ENCODE measurements at regions not wholly inside any gene's neighbourhood (a gene's known extent, or its start where the extent isn't known, plus 50 kb on each side); places are given as distances from the start of the nearest gene placed in this dataset.

DNA sequence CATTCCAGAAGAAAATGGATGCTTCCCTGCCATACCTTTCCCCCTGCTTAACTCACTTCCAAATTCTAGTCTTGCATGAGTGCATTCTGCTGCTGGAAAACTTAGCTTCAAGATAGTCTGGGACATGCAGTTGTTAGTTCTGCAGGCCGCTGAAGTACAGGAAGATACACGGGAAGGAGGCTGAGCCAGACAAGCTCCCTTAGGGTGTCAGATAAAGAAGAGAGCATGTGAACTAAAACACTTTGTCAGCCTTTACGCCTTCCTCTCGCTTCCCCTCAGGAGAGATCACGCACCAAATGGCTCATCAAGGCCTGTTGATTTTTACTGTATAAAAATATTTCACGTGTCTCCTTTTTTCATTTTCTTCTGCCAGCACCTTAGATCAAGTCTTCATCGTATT lies 420.7 kb downstream of the INSC start:
- DNase-seq (ENCODE audit: low read depth): no peak

DNA sequence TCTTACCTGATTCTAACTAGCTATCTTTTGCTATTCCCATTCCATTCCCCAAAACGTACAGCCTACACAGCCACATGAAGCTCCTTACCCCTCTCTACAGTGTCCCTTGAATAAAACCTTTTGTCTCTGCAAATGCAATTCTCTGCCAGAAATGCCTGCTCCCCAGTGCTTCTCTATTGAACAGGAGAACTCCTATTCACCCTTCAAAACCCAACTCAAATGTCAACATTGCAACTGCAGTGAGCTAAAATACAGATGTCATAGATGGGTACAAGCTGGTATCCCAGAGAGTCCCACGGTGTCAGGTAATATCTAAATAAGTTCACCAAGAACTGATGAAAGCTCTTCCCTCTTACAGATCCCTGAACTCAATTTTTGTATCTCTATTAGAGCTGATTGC lies 421.7 kb downstream of the INSC start:
- no peak for DNase-seq (ENCODE audit: low read depth)

DNA sequence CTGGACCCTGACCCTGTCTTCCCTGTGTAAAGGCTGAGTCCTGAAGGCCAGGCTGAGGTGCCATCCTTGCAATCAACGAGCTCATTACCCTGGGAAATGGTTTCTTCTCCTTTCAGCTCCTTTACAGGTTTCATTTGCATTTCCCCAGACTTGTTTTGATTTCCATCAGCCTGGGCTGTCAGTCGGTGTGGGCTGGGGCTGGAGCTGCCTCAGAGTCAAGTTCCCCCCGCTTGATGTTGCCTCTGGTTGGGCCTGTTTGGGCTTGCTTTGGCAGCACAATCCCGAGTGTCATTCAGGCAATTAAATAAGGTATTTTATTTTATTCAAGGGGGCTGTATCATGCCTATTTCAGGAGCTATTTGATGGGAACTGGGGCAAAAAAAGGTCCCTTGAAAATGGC lies 424.9 kb downstream of the INSC start:
- DNase-seq (ENCODE audit: low read depth): no peak

DNA sequence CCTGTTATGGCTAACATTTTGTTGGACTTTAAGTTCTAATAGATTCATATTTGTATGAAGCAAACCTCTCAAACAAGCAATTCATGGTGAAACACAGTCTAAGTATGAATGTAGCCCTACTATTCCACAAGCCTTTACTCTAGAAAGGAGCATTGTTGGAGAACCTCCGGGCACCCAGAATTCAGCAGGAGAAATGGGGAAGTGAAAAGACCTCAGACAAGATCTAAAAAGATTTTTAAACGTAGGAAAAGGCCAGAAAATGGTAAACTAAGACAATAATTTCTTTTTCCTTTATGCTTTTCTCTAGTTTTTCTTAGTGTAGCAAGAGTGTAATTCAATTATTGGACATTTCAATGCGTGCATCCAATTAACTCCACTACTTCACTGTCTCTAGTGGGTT lies 426.4 kb downstream of the INSC start:
- no peak for DNase-seq (ENCODE audit: low read depth)

DNA sequence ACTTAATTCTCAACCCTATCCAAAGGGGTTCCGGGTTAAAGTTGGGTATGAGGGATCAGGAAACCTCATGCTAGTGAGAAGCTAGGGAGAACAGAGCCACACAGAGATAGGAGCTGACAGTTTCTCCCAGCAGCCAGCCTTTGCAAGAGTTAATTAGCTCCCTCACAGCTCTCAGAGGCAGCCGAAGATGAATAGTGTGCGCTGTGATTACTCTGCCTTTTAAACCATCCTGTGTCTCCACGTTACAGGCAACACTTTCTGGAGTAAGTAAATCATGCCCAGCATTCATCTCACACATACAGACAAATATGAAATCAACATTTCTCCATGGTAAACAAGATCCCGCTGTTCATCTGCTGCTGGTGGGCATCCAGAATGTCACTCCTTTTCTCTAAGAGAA lies 429.6 kb downstream of the INSC start:
- DNase-seq (ENCODE audit: low read depth): no peak

DNA sequence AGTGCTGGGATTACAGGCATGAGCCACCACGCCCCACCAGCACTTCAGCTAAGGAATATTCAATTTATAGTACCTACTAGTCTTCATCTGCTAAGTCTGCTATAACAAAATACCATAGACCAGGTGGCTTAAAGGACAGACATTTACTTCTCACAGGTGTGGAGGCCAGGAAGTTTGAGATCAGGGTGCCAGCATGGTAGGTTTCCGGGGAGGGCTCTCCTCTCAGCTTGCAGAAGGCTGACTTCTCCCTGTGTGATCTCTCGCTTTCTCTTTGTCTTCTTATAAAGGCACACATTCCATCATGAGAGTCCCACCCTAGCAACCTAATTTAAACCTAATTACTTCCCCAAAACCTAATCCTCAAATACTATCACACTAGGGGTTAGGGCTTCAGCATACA lies 433.0 kb downstream of the INSC start:
- no peak for DNase-seq (ENCODE audit: low read depth)

DNA sequence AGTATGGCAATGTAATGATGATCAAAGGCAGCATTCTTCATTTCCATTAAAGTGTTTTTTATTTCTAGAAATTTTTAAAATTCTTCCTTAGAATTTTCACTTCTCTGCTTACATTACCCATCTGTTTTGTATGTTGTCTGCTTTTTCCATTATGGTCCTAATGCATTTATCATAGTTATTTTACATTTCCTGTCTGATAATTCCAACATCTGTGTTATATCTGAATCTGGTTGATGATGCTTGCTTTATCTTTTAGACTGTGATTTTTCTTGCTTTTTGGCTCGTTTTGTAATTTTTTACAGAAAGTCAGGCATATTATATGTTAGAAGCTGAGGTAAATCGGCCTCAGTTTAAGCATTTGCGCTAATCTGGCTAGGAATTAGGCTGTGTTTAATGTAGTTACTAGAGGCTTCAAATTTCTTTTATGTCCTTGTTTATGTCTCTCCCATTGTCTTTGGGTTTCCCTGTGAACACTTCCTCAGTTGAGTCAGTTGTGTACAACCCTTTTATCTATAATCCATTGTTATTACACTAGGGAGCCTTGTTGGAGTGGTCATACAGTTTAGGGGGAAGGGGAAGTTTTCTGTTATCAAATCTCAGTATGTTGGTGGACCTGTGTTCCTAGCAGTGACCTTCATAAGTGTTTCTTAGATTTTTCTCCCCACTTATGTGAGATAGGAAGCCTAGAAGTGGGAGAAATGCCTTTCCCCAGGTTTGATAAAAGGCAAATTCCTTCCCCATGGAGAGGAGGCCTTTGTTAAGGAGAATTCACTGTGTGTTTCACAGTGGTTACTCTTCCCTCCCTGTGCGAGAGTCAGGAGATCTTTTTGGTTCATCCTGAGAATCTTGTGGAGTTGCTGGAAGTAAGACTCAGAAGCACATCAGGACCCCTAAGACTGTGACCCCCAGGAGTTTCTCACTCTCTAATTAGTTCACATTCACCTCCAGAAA lies 437.5 kb downstream of the INSC start:
- DNase-seq (ENCODE audit: low read depth): no peak

DNA sequence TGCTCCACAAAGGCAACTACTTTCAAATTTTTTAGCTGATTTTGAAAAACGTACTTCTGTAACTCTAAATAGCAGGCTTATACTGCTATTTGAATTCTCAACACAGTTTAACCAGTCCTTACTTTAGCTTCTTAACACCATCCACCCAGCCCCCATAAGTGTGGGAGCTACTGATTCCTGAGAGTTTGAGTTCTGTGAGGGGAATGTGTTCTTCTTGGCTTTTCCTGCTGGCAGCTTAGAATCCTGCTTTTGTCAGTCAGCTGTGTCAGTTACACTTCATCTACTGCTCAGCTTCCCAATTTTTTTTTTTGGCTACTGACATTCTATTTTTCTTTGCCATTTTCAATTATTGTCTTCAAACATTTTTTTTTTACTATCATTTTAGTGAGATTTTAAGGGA lies 440.4 kb downstream of the INSC start:
- no peak for DNase-seq (ENCODE audit: low read depth)

DNA sequence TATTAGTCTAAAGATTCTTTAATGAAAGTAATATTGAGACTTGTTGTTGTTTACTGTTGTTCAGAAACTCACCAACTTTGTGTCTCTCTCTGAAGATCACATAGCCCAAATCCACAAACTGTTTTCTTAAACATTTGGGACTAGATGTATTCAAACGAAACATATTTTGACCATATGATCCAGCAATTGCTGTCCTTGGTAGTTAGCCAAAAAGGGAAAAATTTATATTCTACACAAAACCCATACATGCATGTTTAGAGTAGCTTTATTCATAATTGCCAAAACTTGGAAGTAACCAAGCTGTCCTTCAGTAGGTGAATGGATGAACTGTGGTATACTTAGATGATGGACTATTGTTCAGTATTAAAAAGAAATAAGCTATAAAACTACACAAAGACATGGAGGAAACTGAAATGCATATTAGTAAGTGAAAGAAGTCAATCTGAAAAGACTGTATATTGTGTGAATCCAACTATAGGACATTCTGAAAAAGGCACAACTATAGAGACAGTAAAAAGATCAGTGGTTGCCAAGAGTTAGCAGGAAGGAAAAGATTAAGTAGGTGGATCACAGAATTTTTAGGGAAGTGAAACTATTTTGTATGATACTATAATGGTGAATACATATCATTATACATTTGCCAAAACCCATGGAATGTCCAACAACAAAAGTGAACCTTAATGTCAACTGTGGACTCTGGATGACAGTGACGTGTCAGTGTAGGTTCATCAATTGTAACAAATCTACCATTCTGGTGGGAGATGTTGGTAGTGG lies 442.9 kb downstream of the INSC start:
- no peak for DNase-seq (ENCODE audit: low read depth)

DNA sequence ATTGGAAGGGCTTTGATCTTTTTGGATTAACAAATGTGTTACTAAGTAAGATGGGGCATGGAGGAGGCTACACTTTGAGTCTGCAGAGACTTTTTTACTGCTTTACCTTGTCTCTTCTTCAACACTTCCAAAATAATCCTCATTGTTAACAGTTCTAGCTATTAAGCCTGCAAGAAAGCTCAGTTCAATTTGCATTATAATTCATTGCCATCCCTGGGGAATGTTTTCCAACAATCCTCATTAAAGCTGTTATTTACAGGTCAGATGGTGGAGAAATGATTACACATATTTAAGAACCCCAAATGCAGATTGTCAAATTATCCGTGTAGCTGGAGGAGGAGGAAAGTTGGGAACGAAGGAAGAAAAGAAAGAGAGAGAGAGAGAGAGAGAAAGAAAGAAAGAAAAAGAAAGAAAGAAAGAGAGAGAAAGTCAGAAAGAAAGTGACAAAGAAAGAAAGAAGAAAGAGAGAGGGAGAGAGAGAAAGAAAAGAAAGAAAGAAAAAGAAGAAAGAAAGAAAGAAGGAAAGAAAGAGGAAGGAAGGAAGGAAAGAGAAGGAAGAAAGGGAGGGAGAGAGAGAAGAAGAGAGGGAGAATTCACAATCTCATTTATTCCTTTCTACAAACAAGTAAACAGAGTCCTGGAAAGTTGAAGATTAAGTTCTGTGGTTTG lies 443.9 kb downstream of the INSC start:
- no peak for DNase-seq (ENCODE audit: low read depth)

DNA sequence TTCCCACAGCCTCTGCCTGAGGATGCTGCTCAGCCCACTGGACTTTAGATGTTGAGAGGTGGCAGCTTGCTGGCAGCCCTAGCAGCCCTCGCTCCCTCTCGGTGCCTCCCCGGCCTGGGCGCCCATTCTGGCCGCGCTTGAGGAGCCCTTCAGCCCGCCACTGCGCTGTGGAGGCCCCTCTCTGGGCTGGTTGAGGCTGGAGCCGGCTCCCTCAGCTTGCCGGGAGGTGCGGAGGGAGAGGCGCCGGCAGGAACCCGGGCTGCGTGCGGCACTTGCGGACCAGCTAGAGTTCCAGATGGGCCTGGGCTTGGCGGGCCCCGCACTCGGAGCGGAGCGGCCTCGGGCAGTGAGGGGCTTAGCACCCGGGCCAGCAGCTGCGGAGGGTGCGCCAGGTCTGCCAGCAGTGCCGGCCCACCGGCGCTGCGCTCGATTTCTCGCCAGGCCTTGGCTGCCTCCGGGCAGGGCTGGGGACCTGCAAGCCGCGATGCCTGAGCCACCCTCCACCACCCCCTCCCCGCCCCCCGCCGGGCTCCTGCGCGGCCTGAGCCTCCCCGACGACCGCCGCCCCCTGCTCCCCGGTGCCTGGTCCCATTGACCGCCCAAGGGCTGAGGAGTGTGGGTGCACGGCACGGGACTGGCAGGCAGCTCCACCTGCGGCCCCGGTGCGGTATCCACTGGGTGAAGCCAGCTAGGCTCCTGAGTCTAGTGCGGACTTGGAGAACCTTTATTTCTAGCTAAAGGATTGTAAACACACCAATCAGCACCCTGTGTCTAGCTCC lies 446.2 kb downstream of the INSC start:
- DNase-seq (ENCODE audit: low read depth): no peak

DNA sequence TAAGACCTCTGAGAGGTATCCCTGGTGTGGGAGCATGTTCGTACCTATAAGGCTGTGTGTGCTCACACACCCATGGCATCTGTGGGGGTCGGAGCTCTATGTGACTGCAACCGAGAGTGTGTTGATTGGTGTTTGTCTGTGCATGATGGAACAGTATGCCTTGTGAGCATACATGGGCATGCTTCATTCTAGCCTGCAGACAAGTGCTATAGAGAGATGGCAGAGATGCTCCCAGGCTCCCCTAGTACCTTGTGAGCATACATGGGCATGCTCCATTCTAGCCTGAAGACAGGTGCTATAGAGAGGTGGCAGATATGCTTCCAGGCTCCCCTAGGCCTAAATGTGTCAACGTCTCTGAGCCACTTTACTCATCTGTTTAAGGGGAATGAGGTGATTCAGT lies 447.5 kb downstream of the INSC start:
- no peak for DNase-seq (ENCODE audit: low read depth)

DNA sequence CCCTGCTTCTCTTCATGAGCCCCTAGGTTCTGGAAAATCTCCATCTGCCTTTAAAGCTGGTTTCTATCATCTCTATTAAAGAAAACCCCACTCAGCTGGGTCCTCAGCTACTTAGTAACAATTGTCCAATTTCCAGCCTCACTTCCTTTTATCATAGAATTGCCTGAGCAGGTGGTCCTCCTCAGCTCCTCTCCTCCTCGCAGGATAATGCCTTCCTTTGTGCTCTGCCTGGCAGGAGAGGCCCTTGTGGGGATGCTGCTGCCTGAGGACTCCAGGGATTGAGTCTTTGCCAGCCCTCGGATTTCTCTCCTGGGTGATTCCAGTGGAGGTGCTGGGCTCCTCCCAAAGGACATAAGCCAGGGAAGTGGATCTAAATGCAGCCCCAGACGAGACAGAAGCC lies 448.3 kb downstream of the INSC start:
- DNase-seq (ENCODE audit: low read depth): no peak

DNA sequence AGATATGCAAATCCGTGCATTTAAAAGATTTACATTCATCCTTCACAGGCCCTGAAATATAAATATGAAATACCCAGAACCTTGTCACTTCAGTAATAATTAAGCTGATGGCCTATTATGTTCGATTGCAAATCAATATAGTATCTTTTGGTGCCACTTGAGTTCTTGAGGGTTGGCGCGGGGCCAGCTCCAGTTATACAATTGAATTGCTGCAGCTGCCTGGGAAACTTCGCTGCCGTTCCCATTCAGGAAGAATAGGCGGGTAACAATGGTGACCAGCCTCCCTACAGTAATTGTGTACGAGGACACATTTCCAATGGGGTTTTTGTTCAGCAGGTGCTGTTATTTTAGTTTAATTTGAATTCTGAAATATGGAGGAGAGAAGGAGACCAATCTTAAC lies 451.2 kb downstream of the INSC start:
- no peak for DNase-seq (ENCODE audit: low read depth)

DNA sequence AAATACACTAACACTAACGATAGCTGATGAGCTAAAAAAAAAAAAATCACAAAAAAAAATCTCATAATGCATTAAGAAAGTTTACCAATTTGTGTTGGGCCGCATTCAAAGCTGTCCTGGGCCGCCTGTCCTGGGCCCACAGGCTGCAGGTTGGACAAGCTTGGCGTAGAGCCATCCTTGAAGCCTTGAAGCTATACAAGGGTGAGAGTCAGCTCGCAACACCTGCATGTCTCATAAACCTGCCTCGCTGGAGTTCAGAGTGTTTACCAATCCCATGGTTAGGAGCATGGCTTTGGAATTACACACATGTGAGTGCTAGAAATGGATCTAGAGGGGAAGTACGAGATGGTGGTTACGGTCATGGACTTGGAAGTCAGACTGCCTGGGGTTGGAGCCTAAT lies 453.7 kb downstream of the INSC start:
- no peak for DNase-seq (ENCODE audit: low read depth)

DNA sequence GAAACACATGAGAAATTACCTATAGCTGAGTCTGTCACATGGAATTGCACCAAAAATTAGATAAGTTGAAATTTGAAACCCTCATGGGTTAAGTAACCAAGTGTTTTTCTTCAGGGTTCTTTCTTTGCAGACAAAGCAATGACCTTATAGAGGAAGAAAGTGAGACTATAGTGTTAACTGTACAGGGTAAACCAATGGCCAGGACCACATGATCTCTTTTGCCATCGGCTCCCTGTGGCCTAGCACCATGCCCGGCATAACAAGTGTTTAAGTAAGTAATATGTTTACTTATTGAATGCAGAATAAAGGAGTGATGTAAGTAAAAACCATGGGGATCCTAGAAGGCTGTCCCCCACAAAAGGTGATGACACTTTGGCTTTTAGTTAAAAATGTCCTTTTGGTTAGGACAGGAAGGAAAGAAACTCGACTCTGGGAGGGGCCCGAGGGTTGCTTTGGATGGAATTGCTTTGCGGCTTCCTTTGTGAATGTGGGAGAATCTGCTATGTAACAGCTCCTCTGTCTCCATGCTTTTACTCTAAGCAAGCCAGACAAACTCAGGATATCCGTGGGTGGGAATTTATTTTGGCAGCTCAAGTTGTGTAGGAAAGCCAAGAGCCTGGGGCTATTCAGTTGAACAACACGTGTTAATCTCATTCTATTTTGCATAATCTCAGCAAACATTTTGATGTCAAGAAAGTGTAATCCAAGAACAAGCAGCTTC lies 454.7 kb downstream of the INSC start:
- no peak for DNase-seq (ENCODE audit: low read depth)

DNA sequence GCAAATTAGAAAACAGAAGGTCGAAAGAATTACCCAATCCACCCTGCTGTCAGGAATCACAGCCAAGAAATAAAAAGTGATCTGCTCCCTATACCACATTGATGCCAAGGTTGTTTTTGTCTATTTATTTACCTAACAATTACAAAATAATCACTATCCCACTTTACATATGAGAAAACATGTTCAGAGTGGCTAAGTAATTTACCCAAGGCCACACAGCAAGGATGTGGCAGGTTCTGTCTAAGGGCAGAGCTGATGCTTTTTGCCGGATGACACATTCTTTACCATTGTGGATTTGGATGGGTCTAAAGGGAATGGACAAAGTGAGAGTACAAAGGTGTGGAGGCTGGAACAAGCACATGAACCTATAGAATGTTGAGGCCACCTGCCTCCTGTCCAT lies 460.7 kb downstream of the INSC start:
- DNase-seq (ENCODE audit: low read depth): no peak

DNA sequence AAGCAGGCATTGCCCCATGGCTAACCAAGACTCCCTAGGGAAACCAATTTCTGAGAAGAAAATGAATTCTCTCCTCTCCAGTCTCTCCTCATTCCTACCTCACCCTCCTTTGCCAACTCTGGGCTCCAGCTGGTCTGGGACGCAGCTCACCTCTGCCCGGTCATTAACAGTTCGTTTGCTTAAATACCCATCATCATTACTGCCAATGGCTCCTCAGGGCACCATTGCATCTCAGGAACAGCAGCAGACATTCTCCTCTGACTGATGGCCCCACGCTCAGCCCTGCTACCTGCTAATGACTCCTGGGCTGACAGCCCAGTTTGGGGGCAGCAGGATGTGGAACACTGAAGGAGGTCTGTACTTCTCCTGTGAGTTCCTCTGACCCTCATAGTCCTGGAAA lies 462.0 kb downstream of the INSC start:
- DNase-seq (ENCODE audit: low read depth): no peak

DNA sequence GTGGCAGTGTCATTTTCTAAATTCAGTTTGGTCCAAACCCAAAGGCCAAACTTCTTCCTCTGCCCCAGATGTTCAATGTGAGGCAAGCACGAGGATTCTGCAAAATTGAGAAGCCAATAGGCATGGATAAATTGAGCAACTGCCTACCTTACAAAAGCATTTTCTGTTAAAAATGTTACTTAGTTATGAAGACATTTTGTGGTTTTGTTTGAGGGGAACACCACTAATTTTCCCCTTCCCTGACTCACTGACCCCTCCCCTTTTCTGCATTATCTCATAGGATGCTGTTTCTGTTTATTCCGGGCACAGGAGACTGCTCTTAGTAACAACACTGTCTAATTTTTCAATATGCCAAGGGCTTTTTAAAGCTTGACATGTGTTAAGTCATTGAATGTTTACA lies 462.8 kb downstream of the INSC start:
- DNase-seq (ENCODE audit: low read depth): no peak

DNA sequence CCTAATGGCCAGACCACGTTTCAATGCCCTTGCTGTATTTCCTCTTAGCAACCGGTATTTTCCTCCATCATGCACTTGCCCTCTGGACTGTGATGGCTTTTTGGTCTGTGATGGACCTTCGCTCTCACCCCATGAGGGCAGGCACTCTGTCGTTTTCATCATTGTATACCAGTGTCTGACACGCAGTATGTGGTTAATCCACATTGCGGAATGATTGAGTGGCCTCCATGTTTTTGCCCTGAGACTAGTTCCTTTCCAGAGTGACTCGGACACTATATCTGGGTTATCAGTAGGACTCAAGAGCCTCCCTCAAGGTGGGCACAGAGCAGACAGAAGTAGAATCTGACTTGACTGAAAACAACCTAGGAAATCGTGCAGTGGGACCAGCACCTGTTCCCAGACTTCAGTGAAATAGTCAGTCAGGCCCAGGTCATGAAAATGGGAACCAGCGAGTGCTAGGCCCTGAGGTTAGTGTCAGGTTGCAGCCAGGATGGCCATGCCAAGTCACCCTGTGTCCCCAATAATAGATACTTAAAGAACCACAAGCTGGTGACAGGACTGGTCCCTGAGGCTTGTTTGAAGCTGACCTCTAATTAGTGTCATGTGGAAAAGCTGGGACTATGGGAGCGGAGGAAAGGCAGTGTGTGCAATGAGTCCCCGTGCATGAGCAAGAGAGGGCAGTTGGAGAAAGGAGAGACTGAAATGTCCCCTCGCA lies 464.7 kb downstream of the INSC start:
- DNase-seq (ENCODE audit: low read depth): no peak
